Inflammatory macrophage treated with lipopolysaccharide for 1 hour (primary cell): ENCODE measurements at regions not wholly inside any gene's neighbourhood (a gene's known extent, or its start where the extent isn't known, plus 50 kb on each side); places are given as distances from the start of the nearest gene placed in this dataset.
"Not testable (repeated sequence)": the region's sequence is repeated elsewhere in the genome, so short reads cannot be mapped to it uniquely, and the experiment has no call there.

Source experiments
- DNase-seq, 2 donors: peaks; one replicate each; pipeline ENCODE4 v3.0.0-alpha.2; 2020 to 2022

DNA sequence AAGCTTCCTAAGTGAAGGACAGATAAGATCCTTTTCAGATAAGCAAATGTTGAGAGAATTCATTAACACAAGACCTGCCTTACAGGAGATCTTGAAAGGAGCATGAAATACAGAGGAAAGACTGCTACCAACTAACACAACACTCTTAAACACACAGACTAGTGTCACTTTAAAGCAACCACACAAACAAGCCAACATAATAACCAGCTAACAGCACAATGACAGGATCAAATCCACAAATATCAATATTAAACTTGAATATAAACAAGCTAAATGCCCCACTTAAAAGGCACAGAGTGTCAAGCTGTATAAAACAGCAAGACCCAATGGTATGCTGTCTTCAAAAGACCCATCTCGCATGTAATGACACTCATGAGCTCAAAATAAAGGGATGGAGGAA, 70.8 kb upstream of the HMGXB4 start:
- DNase-seq: no peak

DNA sequence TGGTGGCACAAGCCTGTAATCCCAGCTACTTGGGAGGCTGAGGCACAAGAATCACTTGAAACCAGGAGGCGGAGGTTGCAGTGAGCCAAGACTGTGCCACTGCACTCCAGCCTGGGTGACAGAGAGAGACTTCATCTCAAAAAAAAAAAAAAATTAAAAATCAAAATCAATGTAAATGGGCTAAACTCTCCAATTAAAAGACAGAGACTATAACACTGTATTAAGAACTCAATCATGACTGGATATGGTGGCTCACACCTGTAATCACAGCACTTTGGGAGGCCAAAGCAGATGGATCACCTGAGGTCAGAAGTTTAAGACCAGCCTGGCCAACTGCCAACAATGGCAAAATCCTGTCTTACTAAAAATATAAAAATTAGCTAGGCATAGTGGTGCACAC, 68.4 kb upstream of the HMGXB4 start:
- DNase-seq: not testable (repeated sequence)

DNA sequence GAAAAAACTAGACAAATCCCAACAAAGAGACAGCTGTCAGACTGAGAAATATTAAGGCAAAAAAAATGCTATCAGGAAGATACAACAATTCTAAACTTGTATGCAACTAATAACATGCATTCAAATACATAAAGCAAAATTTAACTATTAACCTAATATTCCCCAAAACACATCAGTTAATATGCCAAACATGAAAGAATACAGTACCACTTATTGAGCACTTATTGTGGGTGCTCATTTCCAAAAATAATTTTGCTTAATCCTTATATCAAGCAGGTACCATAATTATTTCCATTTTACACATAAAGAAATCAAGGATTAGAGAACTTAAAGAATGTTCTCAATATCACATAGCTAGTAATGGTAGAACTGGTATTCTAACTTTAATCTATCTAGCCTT, 67.7 kb upstream of the HMGXB4 start:
- no peak for DNase-seq

DNA sequence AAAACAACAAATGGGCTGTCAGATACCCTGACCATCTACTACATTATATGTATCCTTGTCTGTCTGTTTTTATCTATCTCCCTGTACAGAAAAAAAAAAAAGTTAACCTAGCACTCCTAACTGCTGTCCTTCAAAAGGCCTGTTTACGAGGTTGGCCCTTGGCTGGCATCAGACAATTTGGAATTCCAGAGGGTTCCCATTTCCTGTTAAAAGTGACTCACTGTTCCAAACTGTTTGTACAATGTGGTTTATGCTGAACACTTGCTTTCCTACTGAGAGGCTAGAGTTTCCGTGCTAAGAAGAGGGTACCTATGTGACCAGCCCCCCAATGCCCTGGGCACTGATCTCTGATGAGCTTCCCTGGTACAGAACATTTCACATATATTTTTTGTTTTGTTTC, 65.9 kb upstream of the HMGXB4 start:
- DNase-seq: no peak

DNA sequence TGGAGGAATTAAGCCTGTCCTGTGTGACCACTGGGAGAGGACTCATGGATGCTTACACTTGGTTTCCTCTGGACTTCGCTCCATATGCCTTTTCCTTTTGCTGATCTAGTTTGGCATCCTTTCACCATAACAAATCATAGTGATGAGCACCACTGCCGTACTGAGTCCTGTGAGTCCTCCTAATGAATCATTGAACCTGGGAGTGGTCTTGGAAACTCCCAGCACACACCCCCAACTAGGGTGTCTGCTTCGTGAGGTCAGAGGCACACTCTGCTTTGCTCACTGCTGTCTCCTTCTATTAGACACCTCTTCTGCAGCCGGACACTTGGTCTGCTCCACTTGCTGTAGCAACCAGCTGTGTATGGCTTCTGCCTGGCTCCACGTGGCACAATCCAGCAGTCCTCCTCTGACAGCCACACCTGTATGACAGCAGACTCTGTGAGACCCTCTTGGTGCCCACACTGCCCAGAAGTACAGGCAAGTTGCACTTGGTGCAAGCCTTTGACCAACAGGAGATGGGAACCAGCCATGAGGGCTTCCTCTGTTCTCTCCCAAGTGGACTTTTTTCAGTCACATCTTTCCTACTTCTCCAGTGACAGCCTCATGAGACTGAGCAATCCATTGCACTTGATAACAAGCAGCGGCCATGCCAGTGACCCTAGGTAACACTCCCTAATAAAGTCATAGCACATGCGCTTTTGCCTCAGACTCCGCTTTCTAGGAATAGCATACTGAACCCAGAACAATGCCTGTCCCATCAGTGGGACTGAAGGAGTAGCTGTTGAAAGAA, 65.0 kb upstream of the HMGXB4 start:
- DNase-seq: no peak

DNA sequence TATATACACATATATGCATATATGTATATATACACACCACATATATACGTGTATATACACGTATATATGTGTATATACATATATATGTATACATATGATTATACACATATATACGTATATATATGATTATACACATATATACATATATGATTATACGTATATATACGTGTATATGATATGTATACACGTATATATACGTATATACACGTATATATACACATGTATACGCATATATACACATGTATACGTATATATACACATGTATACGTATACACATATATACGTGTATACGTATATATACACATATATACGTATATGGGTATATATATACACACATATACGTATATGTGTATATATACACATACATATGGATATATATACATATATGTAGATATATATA, 62.1 kb upstream of the HMGXB4 start:
- no peak for DNase-seq

DNA sequence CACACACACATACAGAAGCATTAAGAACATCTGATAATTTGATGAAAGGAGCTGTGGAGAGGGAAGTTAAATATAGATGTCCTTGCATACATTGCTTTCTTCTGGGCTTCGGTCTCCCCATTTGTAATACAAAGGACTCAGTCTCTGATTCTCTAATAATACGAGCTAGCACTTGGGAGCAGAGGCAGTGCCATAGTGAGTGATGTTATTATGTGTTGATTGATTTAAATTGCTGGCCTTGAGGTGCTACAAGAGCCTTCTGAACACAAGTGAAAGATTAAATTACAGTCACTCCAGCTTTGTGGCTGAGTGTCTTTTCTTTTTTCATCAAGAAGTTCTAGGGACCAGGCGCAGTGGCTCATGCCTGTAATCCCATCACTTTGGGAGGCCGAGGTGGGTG, 61.5 kb upstream of the HMGXB4 start:
- DNase-seq: no peak

DNA sequence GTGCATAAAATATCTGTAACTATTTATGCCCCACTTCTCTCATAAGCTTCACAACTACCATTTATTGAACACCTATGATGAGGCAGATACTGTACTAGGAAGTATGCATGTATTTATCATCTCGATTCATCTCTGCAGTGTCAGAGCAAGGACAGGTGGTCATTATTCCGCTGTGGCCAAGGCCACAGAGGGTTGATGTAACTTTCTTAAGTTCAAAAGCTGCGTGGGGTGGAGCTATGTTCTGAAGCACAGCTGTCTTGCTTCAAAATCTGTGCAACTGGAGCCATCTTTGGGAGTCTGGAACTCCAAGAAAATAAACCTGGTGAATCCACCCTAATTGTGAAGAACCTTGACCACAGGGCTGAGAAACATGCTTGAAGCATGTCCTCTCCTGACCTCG, 60.2 kb upstream of the HMGXB4 start:
- DNase-seq: no peak

DNA sequence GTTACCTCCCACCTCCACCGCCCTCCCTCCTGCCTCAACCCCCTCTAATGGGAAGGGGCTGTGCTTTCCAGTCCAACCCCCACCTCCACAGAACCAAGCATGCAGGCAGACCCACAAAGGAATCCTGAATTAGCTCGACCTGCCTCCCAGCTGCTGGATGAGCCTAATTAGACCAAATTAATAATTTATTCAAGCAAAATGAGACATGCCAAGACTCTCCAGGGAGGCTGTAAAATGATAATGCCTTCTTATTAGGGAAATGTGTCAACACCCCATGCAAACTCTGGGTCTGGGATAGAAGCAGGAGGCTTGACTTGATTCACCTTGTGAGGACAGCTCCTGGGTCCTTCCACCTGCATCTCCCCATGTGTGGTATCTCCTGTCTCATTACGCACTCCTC, 59.4 kb upstream of the HMGXB4 start:
- no peak for DNase-seq

DNA sequence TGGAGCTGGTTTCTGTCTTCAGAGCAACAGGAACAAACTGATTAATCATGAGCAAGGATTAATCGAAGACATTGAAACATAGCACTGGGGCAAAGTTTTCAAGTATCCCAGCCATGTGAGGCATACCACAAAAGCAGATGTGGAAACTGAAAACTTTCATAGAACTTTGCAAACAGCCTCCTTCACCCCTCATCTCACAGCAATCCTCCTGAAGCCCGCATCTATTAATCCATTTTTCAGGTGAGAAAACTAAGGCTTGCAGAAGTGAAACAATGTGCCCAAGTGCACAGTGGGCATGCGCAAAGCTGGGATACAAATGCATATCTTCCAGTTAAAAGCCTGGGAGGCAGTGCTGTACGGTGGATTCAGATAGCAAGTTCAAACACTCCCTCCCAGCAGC, 58.6 kb upstream of the HMGXB4 start:
- no peak for DNase-seq

DNA sequence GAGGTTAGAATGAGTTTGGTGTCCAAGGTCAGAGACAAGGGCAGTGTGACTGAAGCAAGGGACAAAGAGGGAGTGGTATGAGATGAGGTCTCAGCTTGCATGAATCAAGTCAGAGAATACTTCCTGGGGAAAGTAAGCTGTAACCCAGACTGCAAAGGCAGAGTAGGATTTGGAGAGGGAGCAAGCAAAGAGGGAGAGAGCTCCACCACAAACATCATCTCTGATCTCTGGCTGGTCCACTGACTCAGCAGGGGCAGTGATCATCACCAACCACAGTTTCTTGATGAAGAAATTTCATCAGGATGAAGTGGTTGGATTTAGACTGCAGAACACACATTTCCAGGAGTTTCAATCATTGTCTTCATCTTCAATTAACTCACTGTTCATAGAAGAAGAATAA, 54.9 kb upstream of the HMGXB4 start:
- DNase-seq: no peak

DNA sequence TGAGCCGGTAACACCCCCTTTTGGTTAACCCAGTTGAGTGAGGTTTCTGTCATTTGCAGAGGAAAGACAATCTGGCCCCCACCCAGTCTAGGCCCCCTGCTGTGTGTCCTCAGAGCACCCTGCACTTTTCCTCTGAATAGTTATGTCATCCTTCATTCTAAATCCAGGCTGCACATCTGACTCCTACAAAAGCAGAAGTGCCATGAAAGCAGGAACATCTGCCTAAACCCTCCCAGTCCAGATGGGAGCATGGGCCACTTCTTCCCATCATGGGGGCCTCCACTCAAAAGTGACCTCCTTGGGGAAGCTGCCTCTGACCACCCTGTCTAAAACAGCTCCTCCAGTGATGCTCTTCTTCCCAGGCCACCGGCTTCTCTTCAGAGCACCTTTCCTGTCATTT, 53.7 kb upstream of the HMGXB4 start:
- DNase-seq: no peak

DNA sequence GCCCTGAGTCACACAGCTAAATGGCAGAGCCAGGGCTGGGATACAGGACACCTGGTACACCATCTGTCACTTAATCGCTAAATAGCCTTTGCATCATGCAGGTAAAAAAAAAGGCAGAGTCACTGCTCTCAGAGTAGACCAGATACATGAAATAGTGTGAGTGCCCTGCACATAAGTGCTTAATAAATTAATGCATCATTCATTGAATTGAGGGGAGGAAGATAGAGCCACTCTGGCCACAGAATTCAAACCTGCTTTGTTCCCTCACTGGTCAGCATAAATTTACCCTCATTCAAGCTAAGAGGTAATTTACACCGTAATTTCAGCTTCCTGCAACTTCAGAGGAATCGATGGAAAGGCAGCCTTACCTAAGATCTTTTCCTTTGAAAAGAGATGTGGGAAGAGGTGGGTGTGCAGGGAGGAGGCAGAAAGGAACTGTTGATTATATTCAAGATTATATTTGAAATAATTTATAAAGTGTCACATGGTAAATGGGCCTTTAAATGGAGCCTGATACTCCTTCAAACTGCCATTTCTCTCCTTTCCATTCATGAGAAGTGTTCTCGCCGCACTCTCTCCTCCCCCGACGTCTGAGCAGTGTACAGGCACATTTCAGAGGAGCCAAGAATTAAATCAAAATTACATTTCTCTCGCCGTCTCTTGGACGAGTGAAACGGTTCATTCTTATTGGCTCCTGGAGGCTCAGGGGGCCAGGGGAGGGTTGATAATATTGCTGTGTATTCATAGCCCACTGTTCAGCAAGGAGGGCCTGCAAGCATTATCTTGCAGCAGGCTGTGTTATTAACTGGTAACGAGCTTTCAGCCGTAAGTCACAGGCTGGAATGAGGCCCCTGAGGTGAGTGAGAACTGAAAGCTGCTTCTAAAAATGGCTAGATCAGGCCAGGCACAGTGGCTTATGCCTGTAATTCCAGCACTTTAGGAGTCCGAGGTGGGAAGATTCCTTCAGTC, 52.2 kb upstream of the HMGXB4 start:
- DNase-seq: no peak

DNA sequence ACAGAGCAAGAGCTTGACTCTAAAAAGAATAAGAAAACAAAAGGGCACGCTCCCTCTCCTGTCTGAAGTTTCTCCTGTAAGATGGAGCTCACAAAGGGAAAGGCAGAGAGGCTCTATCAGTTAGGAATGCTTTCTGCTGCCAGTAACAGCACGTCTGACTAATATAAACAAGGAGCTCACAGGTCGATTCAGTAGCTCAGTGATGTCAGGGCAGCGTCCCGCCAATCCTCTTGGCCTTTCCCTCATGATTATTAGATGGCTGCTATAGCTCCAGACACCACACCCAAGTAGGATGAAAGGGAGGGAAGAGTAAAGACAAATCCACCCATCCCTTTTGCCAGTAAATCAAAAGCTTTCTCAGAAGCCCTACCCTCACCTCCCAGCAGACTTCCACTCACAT, 51.3 kb upstream of the HMGXB4 start:
- DNase-seq: no peak

DNA sequence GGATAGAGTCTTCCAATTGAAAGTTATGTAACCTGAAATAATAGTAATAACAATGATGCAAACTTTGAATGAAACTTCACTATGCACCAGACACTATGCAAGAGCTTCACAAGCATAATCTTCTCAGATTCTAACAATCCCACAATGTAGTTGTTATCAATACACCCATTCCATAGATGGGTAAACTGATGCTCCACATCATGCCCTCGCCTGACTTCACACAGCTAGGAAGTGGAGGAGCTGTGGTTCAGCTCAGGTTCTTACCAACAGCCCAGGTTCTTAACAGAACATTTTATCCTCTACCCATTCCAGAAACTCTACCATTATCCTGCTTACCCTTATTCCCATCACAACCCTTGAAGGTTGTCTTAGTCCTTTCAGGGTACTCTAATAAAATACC, 50.4 kb upstream of the HMGXB4 start:
- no peak for DNase-seq
